Testis (tissue), 2 donors: ENCODE measurements at regions not wholly inside any gene's neighbourhood (a gene's known extent, or its start where the extent isn't known, plus 50 kb on each side); places are given as distances from the start of the nearest gene placed in this dataset.

Experiments used
- DNase-seq: peaks from one replicate; pipeline ENCODE4 v3.0.0-alpha.2; 2019
- H3K27ac ChIP-seq, 2 donors: fragments of 200-600 bp; sonication (generic); one replicate each; pipeline ENCODE4 v1.5.1; 2019
- H3K27me3 ChIP-seq: fragments of 200-600 bp; sonication (generic); one replicate; pipeline ENCODE4 v1.5.1; 2019
- H3K36me3 ChIP-seq: fragments of 200-600 bp; sonication (generic); one replicate; pipeline ENCODE4 v1.5.1; 2017; ENCODE audit warnings: low read depth; ENCODE audit errors: missing control alignments
- H3K4me1 ChIP-seq: fragments of 200-600 bp; sonication (generic); one replicate; pipeline ENCODE4 v1.5.1; 2019
- H3K4me3 ChIP-seq, 2 donors: fragments of 200-600 bp; sonication (generic); one replicate each; pipeline ENCODE4 v1.5.1; 2017 to 2019
- H3K9me3 ChIP-seq: fragments of 200-600 bp; sonication (generic); one replicate; pipeline ENCODE4 v1.5.1; 2017
- CTCF ChIP-seq, 3 experiments: fragments of 450-650 bp in 2 of 3; fragments of 200-600 bp in 1 of 3; sonication (generic) in 1 of 3; IDR thresholded peaks; one replicate each; pipeline ENCODE4 v1.5.1; 2016 to 2019; ENCODE audit warnings: antibody characterized with exemption in 3 of 3, mild to moderate bottlenecking in 2 of 3, moderate library complexity in 1 of 3
- POLR2A ChIP-seq: fragments of 450-650 bp; IDR thresholded peaks from one replicate; pipeline ENCODE4 v1.6.1; 2017; ENCODE audit warnings: antibody characterized with exemption, mild to moderate bottlenecking, moderate library complexity
- WGBS, 2 donors: methylation state at CpG; one replicate each; pipeline ENCODE4 v1.1.5; 2018; 5-methylcytosine and 5-hydroxymethylcytosine counted together
- intact Hi-C: fragments of 100-400 bp; cut with DNase I; formaldehyde crosslinking; loops from one replicate; pipeline ENCODE4 v1.15.1; 2023; ENCODE audit warnings: low total_unique reads

- H3K4me1 ChIP-seq, result no peaks in the 10 kb centered on the region
- no peak overlapping the region for H3K4me3 ChIP-seq
- intact Hi-C loops, result no loop called here
- no peak overlapping the region for H3K27ac ChIP-seq
- H3K9me3 ChIP-seq, result no peaks in the 10 kb centered on the region
- no peak for TF ChIP-seq CTCF (IDR thresholded peaks at IDR 0.05)
- TF ChIP-seq POLR2A, result no peak
- no peaks in the 10 kb centered on the region for H3K36me3 ChIP-seq
- no peaks in the 10 kb centered on the region for H3K27me3 ChIP-seq
- no peak for DNase-seq
Observed at GRCh38 chr21:17976691-17977090, 157.5 kb upstream of the C21orf91 start.

- TF ChIP-seq CTCF (IDR thresholded peaks at IDR 0.05), result no peak
- TF ChIP-seq POLR2A, result no peak
- H3K9me3 ChIP-seq, result no peaks in the 10 kb centered on the region
- intact Hi-C loops, result no loop called here
- DNase-seq, result no peak
- no peak overlapping the region for H3K4me3 ChIP-seq
- WGBS, 2 donors, result 82 to 90% methylated on average over 2 of the region's 2 CpGs
- no peak overlapping the region for H3K27ac ChIP-seq
- H3K36me3 ChIP-seq, result no peaks in the 10 kb centered on the region
- H3K4me1 ChIP-seq, result no peaks in the 10 kb centered on the region
- H3K27me3 ChIP-seq, result no peaks in the 10 kb centered on the region
Observed at GRCh38 chr21:17976139-17976538, 157.0 kb upstream of the C21orf91 start.

DNA sequence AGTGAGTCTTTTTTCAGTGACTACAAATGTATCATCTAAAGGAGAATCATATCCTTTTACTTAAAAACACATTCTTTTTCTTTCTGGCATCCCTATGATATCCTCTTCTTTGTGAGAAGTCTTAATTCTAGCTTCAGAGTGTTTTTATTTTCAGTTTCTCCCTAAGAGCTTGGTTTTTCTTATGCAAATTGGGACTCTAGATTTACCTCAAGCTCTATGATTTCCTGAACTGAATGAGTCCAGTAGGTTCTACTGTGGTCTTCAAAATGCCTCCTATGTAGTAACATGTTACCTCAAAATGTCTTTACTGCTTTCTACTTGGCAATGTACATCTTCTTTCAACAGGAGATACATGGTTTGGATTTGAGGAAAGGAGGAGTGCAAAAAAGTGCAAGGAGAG lies 148.2 kb upstream of the C21orf91 start:
- Histone ChIP-seq H3K36me3 (no peaks in the 10 kb centered on the region), H3K4me1 (no peaks in the 10 kb centered on the region), H3K27ac (no peak overlapping the region), H3K27me3 (no peaks in the 10 kb centered on the region), H3K4me3 (no peak overlapping the region), H3K9me3 (no peaks in the 10 kb centered on the region)
- no peak for DNase-seq
- TF ChIP-seq CTCF (IDR thresholded peaks at IDR 0.05) (no peak), POLR2A (no peak)
- intact Hi-C loops, result no loop called here

DNA sequence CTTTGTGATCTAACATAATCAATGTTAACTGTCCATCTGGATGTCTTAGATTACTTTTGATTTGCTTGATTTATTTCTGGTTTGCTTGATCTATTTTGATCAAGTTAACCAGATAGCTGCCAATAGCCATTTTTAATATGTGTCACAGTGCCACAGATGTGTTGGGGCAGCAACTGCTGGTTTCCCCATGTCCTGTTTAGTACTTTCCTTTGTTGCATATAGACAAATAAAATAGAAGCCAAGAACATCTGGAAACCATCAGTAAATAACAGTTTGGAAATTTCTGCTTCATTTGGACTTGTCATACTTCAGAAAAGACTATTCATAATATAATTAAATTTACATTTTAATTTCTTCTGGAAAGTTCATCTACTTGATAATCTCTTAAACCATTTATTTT lies 145.6 kb upstream of the C21orf91 start:
- TF ChIP-seq CTCF (IDR thresholded peaks at IDR 0.05) (no peak), POLR2A (no peak)
- H3K4me1 ChIP-seq, result no peaks in the 10 kb centered on the region
- no peaks in the 10 kb centered on the region for H3K9me3 ChIP-seq
- H3K4me3 ChIP-seq, result no peak overlapping the region
- intact Hi-C loops, result no loop called here
- DNase-seq, result no peak
- H3K27ac ChIP-seq, result no peak overlapping the region
- H3K36me3 ChIP-seq, result no peaks in the 10 kb centered on the region
- no peaks in the 10 kb centered on the region for H3K27me3 ChIP-seq

DNA sequence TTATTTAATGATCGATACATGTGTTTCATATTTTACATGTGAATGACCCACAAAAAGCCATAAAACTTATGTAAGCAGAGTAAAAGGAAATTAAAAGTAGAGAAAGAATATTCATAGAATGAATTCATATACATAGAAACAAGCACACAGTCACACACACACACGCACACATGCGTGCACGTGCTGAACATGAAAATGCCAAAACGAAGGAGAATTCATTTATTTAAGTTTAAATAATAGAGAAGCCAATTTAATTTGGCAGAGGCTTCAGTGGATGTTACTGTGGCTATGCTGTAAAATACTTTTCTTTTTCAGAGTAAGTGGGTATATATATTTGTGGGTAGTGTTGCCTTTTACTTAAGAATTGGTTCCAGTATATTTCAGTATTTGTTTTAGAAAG lies 145.0 kb upstream of the C21orf91 start:
- Histone ChIP-seq H3K9me3 (no peaks in the 10 kb centered on the region), H3K36me3 (no peaks in the 10 kb centered on the region), H3K4me1 (no peaks in the 10 kb centered on the region), H3K27ac (no peak overlapping the region), H3K4me3 (no peak overlapping the region), H3K27me3 (no peaks in the 10 kb centered on the region)
- no peak for DNase-seq
- WGBS, 2 donors, result 91 to 92% methylated on average over 5 of the region's 5 CpGs
- no peak for TF ChIP-seq CTCF (IDR thresholded peaks at IDR 0.05)
- TF ChIP-seq POLR2A, result no peak
- intact Hi-C loops, result no loop called here
